Trophoblast cell (in vitro differentiated cells and primary cell): ENCODE measurements at regions not wholly inside any gene's neighbourhood (a gene's known extent, or its start where the extent isn't known, plus 50 kb on each side); places are given as distances from the start of the nearest gene placed in this dataset.
A peak's percentile ranks its signal among the peaks of the same experiment; 100 is the strongest.
"Not testable (repeated sequence)": the region's sequence is repeated elsewhere in the genome, so short reads cannot be mapped to it uniquely, and the experiment has no call there.

Experiments used
- DNase-seq, 2 donors: peaks; one replicate each; pipeline ENCODE4 v3.0.0-alpha.2; 2016
- H2AFZ ChIP-seq: 2 replicates; pipeline ENCODE4 v1.6.1; 2013; ENCODE audit warnings: low read length, moderate library complexity, mild to moderate bottlenecking; ENCODE audit not compliant: insufficient read depth, poor library complexity
- H2AK5ac ChIP-seq: 2 replicates; pipeline ENCODE4 v1.6.1; 2013; ENCODE audit warnings: mild to moderate bottlenecking, low read length
- H2BK120ac ChIP-seq: 2 replicates; pipeline ENCODE4 v1.6.1; 2013; ENCODE audit warnings: low read length, mild to moderate bottlenecking, moderate library complexity; ENCODE audit not compliant: insufficient read depth, poor library complexity
- H2BK12ac ChIP-seq: 2 replicates; pipeline ENCODE4 v1.6.1; 2013; ENCODE audit warnings: mild to moderate bottlenecking, low read length, moderate library complexity
- H2BK5ac ChIP-seq: 2 replicates; pipeline ENCODE4 v1.6.1; 2013; ENCODE audit warnings: low read length, low read depth, moderate library complexity, mild to moderate bottlenecking; ENCODE audit not compliant: poor library complexity
- H3K14ac ChIP-seq: 2 replicates; pipeline ENCODE4 v1.6.1; 2013; ENCODE audit warnings: mild to moderate bottlenecking, low read length
- H3K18ac ChIP-seq: 2 replicates; pipeline ENCODE4 v1.6.1; 2013; ENCODE audit warnings: mild to moderate bottlenecking, low read length
- H3K23ac ChIP-seq: 2 replicates; pipeline ENCODE4 v1.6.1; 2013; ENCODE audit warnings: low read length
- H3K27ac ChIP-seq: 2 replicates; pipeline ENCODE4 v1.5.1; 2013; ENCODE audit warnings: low read depth, mild to moderate bottlenecking, inconsistent platforms, low read length, moderate library complexity
- H3K27me3 ChIP-seq: 2 replicates; pipeline ENCODE4 v1.6.1; 2013; ENCODE audit warnings: inconsistent platforms, mild to moderate bottlenecking, low read length, moderate library complexity; ENCODE audit not compliant: insufficient read depth
- H3K36me3 ChIP-seq, 2 experiments: 1 replicate in 1 of 2; 2 replicates in 1 of 2; pipeline ENCODE4 v1.6.1; 2013; ENCODE audit warnings: low read length in 2 of 2, mild to moderate bottlenecking in 2 of 2, moderate library complexity in 1 of 2; ENCODE audit not compliant: insufficient read depth in 2 of 2, control insufficient read depth in 1 of 2
- H3K4ac ChIP-seq: 2 replicates; pipeline ENCODE4 v1.6.1; 2013; ENCODE audit warnings: low read depth, mild to moderate bottlenecking, low read length, moderate library complexity
- H3K4me1 ChIP-seq, 2 experiments: 1 replicate in 1 of 2; 2 replicates in 1 of 2; pipeline ENCODE4 v1.6.1; 2013; ENCODE audit warnings: low read length in 2 of 2, mild to moderate bottlenecking in 2 of 2, moderate library complexity in 1 of 2; ENCODE audit not compliant: insufficient read depth in 2 of 2, control insufficient read depth in 1 of 2
- H3K4me2 ChIP-seq: 2 replicates; pipeline ENCODE4 v1.6.1; 2013; ENCODE audit warnings: inconsistent platforms, mild to moderate bottlenecking, low read length, moderate library complexity
- H3K4me3 ChIP-seq: 2 replicates; pipeline ENCODE4 v1.5.1; 2013; ENCODE audit warnings: mild to moderate bottlenecking, low read depth, low read length, inconsistent platforms
- H3K79me1 ChIP-seq: one replicate; pipeline ENCODE4 v1.6.1; 2013; ENCODE audit warnings: low read length
- H3K79me2 ChIP-seq: 2 replicates; pipeline ENCODE4 v1.6.1; 2013; ENCODE audit warnings: low read length, mild to moderate bottlenecking; ENCODE audit not compliant: control insufficient read depth, insufficient read depth, poor library complexity
- H3K9ac ChIP-seq: 2 replicates; pipeline ENCODE4 v1.6.1; 2013; ENCODE audit warnings: mild to moderate bottlenecking, low read length
- H3K9me3 ChIP-seq: 2 replicates; pipeline ENCODE4 v1.6.1; 2013; ENCODE audit warnings: low read depth, mild to moderate bottlenecking, control low read depth, inconsistent platforms, low read length; ENCODE audit not compliant: insufficient read depth
- H4K12ac ChIP-seq: 2 replicates; pipeline ENCODE4 v1.6.1; 2013; ENCODE audit warnings: low read depth, mild to moderate bottlenecking, low read length, moderate library complexity
- H4K8ac ChIP-seq: 2 replicates; pipeline ENCODE4 v1.6.1; 2013; ENCODE audit warnings: low read depth, mild to moderate bottlenecking, low read length, moderate library complexity
- H4K91ac ChIP-seq: one replicate; pipeline ENCODE4 v1.6.1; 2013; ENCODE audit warnings: low read depth, mild to moderate bottlenecking, low read length, moderate library complexity
- WGBS: extraction: QIAGEN DNeasy Blood & Tissue Kit; methylation state at CpG from one replicate; pipeline ENCODE4 v1.1.7; 2013; ENCODE audit warnings: missing lambda C conversion rate; ENCODE audit not compliant: insufficient read length, insufficient coverage; ENCODE audit errors: extremely low coverage; 5-methylcytosine and 5-hydroxymethylcytosine counted together

DNA sequence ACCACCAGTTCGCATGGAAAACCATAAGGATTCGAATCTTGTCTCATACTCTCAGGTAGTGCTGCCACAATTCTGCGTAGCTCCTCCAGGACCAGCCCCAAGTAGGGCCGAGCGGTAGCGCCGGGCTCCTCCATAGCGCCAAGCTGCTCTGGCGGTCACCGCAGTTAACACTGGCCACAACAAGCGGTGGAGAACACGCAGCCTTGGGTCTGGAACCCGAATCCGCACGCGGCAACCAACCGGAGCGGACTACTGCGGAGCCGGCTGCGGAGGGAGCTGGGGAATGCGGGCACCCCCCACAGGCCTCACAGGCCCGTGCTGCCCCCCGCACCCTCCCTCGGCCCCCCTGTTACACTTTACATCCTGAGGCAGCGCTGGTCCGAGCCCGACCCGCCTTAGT lies 531.5 kb downstream of the STK39 start:
- Histone ChIP-seq H3K9me3 (no peaks in the 10 kb centered on the region), H3K18ac (no peak overlapping the region), H2BK120ac (no peak overlapping the region), H4K12ac (no peak overlapping the region), H3K4me1 (no peaks in the 10 kb centered on the region), H3K27me3 (no peaks in the 10 kb centered on the region), H3K23ac (no peak overlapping the region), H2BK5ac (no peak overlapping the region), H3K79me2 (no peaks in the 10 kb centered on the region), H3K14ac (no peak overlapping the region), H4K91ac (no peak overlapping the region), H3K27ac (no peak overlapping the region), H3K9ac (no peak overlapping the region), H2AFZ (no peak overlapping the region), H3K4ac (no peak overlapping the region), H3K4me2 (no peak overlapping the region), H3K4me3 (no peak overlapping the region), H3K79me1 (no peaks in the 10 kb centered on the region), H2AK5ac (no peak overlapping the region), H2BK12ac (no peak overlapping the region), H3K36me3 (no peaks in the 10 kb centered on the region), H4K8ac (no peak overlapping the region)
- peak; percentile 8 to 29 for DNase-seq
- no CpG with 5 or more reads among the region's 29 CpGs for WGBS

GRCh38 chr2:167715498-167715897 lies 531.9 kb downstream of the STK39 start:
- not testable (repeated sequence) for H3K27me3 ChIP-seq, H3K4me2 ChIP-seq, H3K79me1 ChIP-seq, H3K9me3 ChIP-seq, H3K18ac ChIP-seq, H3K4me3 ChIP-seq, H4K91ac ChIP-seq, H4K8ac ChIP-seq, H3K36me3 ChIP-seq, H3K79me2 ChIP-seq, H2BK120ac ChIP-seq, H3K27ac ChIP-seq, H2BK12ac ChIP-seq, H2AFZ ChIP-seq, H2BK5ac ChIP-seq, H3K4me1 ChIP-seq, H2AK5ac ChIP-seq, H3K23ac ChIP-seq, H4K12ac ChIP-seq, H3K4ac ChIP-seq, H3K14ac ChIP-seq, H3K9ac ChIP-seq
- no CpG with 5 or more reads among the region's 4 CpGs for WGBS
- DNase-seq, result peak in 1 of 2 donors; percentile 43

GRCh38 chr2:167712275-167712674 lies 535.1 kb downstream of the STK39 start:
- Histone ChIP-seq H3K27me3 (no peaks in the 10 kb centered on the region), H3K27ac (no peak overlapping the region), H4K91ac (no peak overlapping the region), H4K12ac (no peak overlapping the region), H3K36me3 (no peaks in the 10 kb centered on the region), H3K14ac (no peak overlapping the region), H3K4me3 (no peak overlapping the region), H3K79me2 (no peaks in the 10 kb centered on the region), H3K79me1 (no peaks in the 10 kb centered on the region), H2BK120ac (no peak overlapping the region), H2AFZ (no peak overlapping the region), H3K4me1 (no peaks in the 10 kb centered on the region), H3K4ac (no peak overlapping the region), H3K9ac (no peak overlapping the region), H3K23ac (no peak overlapping the region), H3K4me2 (no peak overlapping the region), H4K8ac (no peak overlapping the region), H3K9me3 (no peaks in the 10 kb centered on the region), H2AK5ac (no peak overlapping the region), H2BK5ac (no peak overlapping the region), H2BK12ac (no peak overlapping the region), H3K18ac (no peak overlapping the region)
- WGBS, result no CpG with 5 or more reads among the region's 1 CpG
- DNase-seq, result peak; percentile 72 to 73

DNA sequence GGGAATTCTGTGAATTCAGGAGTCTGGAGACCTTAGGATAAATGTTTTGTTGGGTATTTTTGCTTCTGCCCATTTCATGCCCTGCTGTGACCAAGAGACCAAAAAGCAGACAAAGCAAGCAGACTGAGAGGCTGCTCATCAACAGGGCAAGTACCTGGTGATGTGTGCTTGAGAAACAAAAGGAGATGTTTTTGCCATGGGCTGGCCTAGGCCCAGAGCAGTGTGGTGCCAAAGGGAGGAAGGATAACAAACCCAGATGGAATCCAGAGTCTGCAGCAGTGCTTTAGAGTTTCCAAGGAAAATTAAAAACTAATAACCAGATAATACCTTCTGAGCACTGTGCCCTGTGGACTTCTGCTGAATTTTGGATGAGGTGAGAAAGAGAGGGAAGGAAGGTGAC lies 538.4 kb downstream of the STK39 start:
- H2AK5ac ChIP-seq, result no peak overlapping the region
- no peak overlapping the region for H3K27ac ChIP-seq
- no peak overlapping the region for H4K8ac ChIP-seq
- H3K23ac ChIP-seq, result no peak overlapping the region
- H3K18ac ChIP-seq, result no peak overlapping the region
- H3K36me3 ChIP-seq, result no peaks in the 10 kb centered on the region
- H3K27me3 ChIP-seq, result no peaks in the 10 kb centered on the region
- no peak overlapping the region for H2BK12ac ChIP-seq
- H3K9ac ChIP-seq, result no peak overlapping the region
- no peak overlapping the region for H3K4ac ChIP-seq
- H3K4me3 ChIP-seq, result no peak overlapping the region
- no peak for DNase-seq
- H2BK120ac ChIP-seq, result no peak overlapping the region
- no peak overlapping the region for H4K12ac ChIP-seq
- no peaks in the 10 kb centered on the region for H3K9me3 ChIP-seq
- H3K14ac ChIP-seq, result no peak overlapping the region
- H3K79me1 ChIP-seq, result no peaks in the 10 kb centered on the region
- H4K91ac ChIP-seq, result no peak overlapping the region
- H2BK5ac ChIP-seq, result no peak overlapping the region
- H3K4me1 ChIP-seq, result no peaks in the 10 kb centered on the region
- H3K4me2 ChIP-seq, result no peak overlapping the region
- no peaks in the 10 kb centered on the region for H3K79me2 ChIP-seq
- no peak overlapping the region for H2AFZ ChIP-seq
